ENCODE measurements at regions not wholly inside any gene's neighbourhood (a gene's known extent, or its start where the extent isn't known, plus 50 kb on each side); places are given as distances from the start of the nearest gene placed in this dataset.

DNA sequence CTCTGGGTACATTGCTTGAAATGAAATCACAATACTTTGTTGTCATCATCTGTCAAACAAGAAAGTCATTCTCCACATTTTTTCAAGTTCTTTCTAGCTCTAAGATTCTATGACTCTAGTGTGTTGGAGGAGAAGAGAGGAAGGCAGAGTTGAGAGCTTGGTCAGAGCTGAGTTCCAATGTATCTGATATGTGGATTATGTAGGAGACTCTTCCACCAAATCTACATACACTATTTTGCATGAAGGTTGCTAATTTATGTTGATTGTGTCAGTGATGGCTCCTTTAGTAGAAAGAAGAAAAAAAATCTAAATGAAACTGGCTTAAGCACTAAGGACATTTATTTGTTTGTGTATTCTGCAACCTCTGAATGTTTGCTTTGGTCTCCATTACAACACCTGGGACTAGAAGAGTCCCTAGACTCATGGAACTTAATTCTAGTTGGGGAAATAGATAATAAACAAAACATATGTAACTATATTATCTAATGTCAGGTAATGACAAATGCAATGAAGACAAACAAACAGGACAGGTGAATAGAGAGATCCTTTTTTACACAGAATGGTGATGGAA is 691.9 kb downstream of the UQCRFS1 start:
- Histone ChIP-seq H3K36me3 (ENCODE audit: control insufficient read depth, insufficient read depth, low read length) (no peaks in the 10 kb centered on the region), H3K4me3 (ENCODE audit: low read depth, low read length) (no peak overlapping the region), H3K27me3 (ENCODE audit: control insufficient read depth, insufficient read depth, low read length) (no peaks in the 10 kb centered on the region)
- POLR2A ChIA-PET, result no interaction called here
- no peak for DNase-seq (ENCODE audit: low read depth)
- TF ChIP-seq, protein P1, sequence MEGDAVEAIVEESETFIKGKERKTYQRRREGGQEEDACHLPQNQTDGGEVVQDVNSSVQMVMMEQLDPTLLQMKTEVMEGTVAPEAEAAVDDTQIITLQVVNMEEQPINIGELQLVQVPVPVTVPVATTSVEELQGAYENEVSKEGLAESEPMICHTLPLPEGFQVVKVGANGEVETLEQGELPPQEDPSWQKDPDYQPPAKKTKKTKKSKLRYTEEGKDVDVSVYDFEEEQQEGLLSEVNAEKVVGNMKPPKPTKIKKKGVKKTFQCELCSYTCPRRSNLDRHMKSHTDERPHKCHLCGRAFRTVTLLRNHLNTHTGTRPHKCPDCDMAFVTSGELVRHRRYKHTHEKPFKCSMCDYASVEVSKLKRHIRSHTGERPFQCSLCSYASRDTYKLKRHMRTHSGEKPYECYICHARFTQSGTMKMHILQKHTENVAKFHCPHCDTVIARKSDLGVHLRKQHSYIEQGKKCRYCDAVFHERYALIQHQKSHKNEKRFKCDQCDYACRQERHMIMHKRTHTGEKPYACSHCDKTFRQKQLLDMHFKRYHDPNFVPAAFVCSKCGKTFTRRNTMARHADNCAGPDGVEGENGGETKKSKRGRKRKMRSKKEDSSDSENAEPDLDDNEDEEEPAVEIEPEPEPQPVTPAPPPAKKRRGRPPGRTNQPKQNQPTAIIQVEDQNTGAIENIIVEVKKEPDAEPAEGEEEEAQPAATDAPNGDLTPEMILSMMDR (IDR thresholded peaks at IDR 0.05; ENCODE audit: insufficient read depth, low read depth, low read length), result no peak
- CTCF ChIA-PET, result interaction anchor here (0.6 kb wide), 1 partner anchor 113 kb away, joined by 3 read pairs; no protein-coding TSS in a partner anchor

DNA sequence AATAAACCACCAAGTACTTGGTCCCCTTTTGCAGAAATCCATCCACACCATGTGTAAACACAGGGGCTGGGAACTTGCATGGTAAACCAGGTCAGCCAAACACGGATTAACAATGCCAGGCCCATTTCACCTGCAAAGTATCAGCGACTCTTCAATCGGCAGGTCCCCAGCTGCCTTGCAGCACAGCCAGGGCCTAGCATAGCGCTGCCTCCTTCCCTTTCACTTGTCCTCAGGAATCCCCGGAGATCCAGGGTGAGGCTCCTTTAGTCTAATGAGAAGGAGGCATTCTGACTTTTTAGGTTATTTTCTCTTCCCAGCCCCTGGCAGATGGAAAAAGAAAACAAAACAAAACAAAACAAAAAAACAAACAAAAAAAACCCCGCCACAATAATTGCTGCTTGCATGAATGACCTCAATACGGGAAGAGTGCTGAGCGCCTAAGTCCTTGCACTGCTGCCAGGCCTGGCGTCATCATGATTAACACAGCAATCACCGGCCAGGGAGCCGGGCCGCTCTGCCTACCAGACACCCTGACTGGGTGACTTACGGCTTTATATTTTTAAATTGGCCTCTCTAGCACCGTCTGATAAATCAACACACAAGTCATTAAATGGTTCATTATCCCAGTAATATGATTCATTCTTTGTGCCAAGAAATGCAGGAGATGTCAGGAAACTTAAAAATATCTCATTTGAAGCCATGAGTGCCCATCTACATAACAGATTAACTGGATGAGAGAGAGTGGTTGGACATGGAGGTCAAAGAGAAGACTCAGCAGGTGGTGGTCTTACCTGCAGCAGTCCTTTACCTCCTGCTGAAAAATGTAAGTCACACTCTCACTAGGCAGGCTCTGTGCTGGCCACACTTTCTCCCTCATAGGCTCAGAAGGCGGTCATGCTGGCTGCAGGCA is 692.7 kb downstream of the UQCRFS1 start:
- ChIA-PET POLR2A (no interaction called here), CTCF (no interaction called here)
- DNase-seq (ENCODE audit: low read depth), result no peak

DNA sequence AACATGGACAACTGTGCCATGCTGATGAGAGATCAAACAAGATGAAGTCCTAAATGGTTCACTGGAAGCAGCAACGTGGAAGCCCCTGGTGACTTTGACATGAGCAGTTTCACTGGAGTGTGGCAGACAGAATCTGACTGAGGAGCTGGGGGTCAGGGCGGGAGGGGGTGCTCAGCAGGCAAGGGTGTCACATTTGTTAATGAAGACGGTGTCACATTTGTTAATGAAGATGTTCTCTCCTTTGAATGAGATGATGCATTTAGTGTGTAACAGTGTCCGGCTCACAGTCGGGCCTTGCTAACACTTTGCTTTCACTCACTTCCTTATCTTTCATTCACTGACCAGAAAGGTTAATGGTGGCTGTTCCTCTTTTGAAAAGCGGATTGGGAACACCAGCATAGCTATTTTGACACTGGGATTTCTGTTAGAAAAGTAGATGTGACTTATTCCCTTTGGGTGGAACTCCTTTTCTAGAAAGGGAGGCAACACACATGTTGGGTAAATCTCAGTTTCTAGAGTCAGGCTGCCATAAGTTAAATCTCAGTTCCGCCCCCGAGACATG is 693.7 kb downstream of the UQCRFS1 start:
- CTCF ChIA-PET, result interaction anchor here (0.6 kb wide), 1 partner anchor 17 kb away, joined by 3 read pairs; no protein-coding TSS in a partner anchor
- POLR2A ChIA-PET, result no interaction called here
- TF ChIP-seq, protein P1 (IDR thresholded peaks at IDR 0.05; ENCODE audit: insufficient read depth, low read depth, low read length), result no peak
- DNase-seq (ENCODE audit: low read depth), result no peak
- H3K4me3 ChIP-seq (ENCODE audit: low read depth, low read length), result no peak overlapping the region
- H3K36me3 ChIP-seq (ENCODE audit: control insufficient read depth, insufficient read depth, low read length), result no peaks in the 10 kb centered on the region
- H3K27me3 ChIP-seq (ENCODE audit: control insufficient read depth, insufficient read depth, low read length), result no peaks in the 10 kb centered on the region

More for the DNA sequence above, 692.7 kb downstream of the UQCRFS1 start:
- TF ChIP-seq, protein P1 (IDR thresholded peaks at IDR 0.05; ENCODE audit: insufficient read depth, low read depth, low read length), result no peak
- no peak overlapping the region for H3K4me3 ChIP-seq (ENCODE audit: low read depth, low read length)
- H3K36me3 ChIP-seq (ENCODE audit: control insufficient read depth, insufficient read depth, low read length), result no peaks in the 10 kb centered on the region
- H3K27me3 ChIP-seq (ENCODE audit: control insufficient read depth, insufficient read depth, low read length), result no peaks in the 10 kb centered on the region

DNA sequence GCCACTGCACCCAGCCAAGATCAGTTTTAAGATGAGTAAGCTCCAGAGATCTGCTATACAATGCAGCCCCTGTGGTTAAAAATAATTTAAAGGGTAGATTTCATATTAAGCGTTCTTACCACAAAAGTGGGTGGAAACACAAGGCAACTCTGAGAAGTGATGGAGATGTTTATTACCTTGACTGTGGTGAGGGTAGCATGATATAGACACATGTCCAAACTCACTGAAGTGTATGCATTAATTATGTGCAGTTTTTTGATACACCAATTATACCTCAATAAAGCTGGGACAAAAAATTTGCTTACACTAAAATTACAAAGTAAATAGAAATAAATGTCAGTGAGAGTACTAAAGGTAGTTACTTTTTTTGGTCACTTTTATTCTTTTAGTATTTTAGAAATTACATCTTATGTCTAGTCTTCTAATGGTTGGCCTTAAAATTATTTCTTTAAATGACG is 696.5 kb downstream of the UQCRFS1 start:
- CTCF ChIA-PET, result no interaction called here
- TF ChIP-seq, protein P1 (IDR thresholded peaks at IDR 0.05; ENCODE audit: insufficient read depth, low read depth, low read length), result no peak
- Histone ChIP-seq H3K36me3 (ENCODE audit: control insufficient read depth, insufficient read depth, low read length) (no peaks in the 10 kb centered on the region), H3K27me3 (ENCODE audit: control insufficient read depth, insufficient read depth, low read length) (no peaks in the 10 kb centered on the region), H3K4me3 (ENCODE audit: low read depth, low read length) (no peak overlapping the region)
- no peak for DNase-seq (ENCODE audit: low read depth)
- POLR2A ChIA-PET, result no interaction called here

DNA sequence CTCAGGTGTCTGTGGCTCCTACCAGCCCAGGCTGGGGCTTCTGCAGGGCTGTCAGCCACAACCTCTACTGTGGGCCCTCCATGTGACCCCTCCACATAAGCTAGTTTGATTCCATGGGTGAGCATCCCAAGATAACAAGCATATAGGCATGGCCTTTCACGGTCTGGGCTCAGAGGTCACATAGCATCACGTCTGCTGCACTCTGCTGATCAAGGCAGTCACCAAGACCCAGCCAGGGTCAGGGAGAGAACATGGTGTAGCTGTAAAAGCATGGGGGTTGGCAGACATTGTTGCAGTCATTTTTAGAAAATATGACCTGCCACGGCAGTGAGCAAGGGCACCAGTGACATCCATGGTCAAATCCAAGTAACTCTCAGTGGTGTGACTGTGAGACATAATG is 698.8 kb downstream of the UQCRFS1 start:
- ChIA-PET CTCF (interaction anchor here (1.7 kb wide), 1 partner anchor 9 kb away, joined by 3 read pairs; no protein-coding TSS in a partner anchor), POLR2A (no interaction called here)
- Histone ChIP-seq H3K36me3 (ENCODE audit: control insufficient read depth, insufficient read depth, low read length) (no peaks in the 10 kb centered on the region), H3K4me3 (ENCODE audit: low read depth, low read length) (no peak overlapping the region), H3K27me3 (ENCODE audit: control insufficient read depth, insufficient read depth, low read length) (no peaks in the 10 kb centered on the region)
- TF ChIP-seq, protein P1 (IDR thresholded peaks at IDR 0.05; ENCODE audit: insufficient read depth, low read depth, low read length), result no peak
- DNase-seq (ENCODE audit: low read depth), result no peak

Measured in BJ (cell line).